Neutrophil (primary cell): ENCODE measurements at regions not wholly inside any gene's neighbourhood (a gene's known extent, or its start where the extent isn't known, plus 50 kb on each side); places are given as distances from the start of the nearest gene placed in this dataset.

ENCODE experiments used
- H3K27ac ChIP-seq: fragments of 200-600 bp; sonication (generic); 2 replicates; pipeline ENCODE4 v1.5.1; 2016; ENCODE audit warnings: mild to moderate bottlenecking, moderate library complexity
- H3K27me3 ChIP-seq: fragments of 200-600 bp; sonication (generic); 2 replicates; pipeline ENCODE4 v1.6.0; 2016; ENCODE audit warnings: mild to moderate bottlenecking
- H3K36me3 ChIP-seq: fragments of 200-600 bp; sonication (generic); 2 replicates; pipeline ENCODE4 v1.5.1; 2017
- H3K4me1 ChIP-seq, 2 experiments: fragments of 200-600 bp in 1 of 2; sonication (generic) in 1 of 2; 1 replicate in 1 of 2; 2 replicates in 1 of 2; pipeline versions ENCODE4 v1.5.1 to v1.6.1; 2013 to 2016; ENCODE audit warnings: low read depth in 1 of 2, low read length in 1 of 2, mild to moderate bottlenecking in 1 of 2, moderate library complexity in 1 of 2; ENCODE audit not compliant: control insufficient read depth in 1 of 2, insufficient read depth in 1 of 2
- H3K4me3 ChIP-seq, 2 experiments: fragments of 200-600 bp in 1 of 2; sonication (generic) in 1 of 2; 1 replicate in 1 of 2; 2 replicates in 1 of 2; pipeline ENCODE4 v1.5.1; 2013 to 2016; ENCODE audit warnings: low read depth in 1 of 2, low read length in 1 of 2, mild to moderate bottlenecking in 1 of 2, moderate library complexity in 1 of 2
- H3K9me3 ChIP-seq: fragments of 200-600 bp; sonication (generic); 2 replicates; pipeline ENCODE4 v1.5.1; 2016
- CTCF ChIP-seq: fragments of 200-600 bp; sonication (generic); IDR thresholded peaks from 2 replicates; pipeline ENCODE4 v1.5.1; 2016; ENCODE audit warnings: antibody characterized with exemption

- no peak for TF ChIP-seq CTCF
- Histone ChIP-seq H3K27ac (no peak overlapping the region), H3K4me3 (no peak overlapping the region), H3K9me3 (no peaks in the 10 kb centered on the region), H3K36me3 (no peaks in the 10 kb centered on the region), H3K4me1 (no peaks in the 10 kb centered on the region), H3K27me3 (peaks cover 14% of the 10 kb centered on the region)
Observed at GRCh38 chr10:131724169-131724545, 176.7 kb upstream of the PPP2R2D start.

DNA sequence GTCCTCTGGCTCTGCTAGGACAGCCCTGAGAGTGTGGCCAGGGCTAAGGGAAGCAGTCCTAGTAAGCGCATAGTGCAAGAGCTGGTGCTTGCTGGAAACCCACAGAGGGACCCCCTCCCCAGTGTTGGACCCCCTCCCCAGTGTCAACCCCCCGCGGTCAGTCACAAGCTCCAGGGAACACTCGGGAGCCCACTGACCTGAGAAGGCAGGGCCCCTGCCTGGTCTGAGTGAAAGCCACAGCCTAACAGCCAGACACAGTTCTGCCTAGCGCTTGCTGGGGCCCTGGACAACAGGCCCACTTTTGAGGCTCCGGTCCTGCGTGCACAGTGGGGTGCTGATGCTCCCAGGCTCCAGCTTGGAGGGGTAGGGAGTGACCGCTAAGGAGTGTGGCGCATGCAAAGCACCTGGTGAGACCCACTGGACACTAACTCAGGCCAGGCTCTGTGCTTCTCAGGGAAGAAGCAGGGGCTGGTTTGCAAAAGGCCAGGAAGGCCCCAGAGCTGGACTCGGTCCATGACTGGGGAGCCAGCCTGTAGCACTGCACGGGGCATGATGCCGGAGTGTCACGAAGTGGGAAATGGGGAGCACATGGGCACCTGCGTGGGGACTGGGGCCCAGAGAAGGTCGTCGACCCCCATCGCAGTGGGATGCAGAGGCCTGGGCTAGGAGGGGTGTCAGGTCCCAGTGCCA is 175.8 kb upstream of the PPP2R2D start:
- no peak for TF ChIP-seq CTCF
- no peaks in the 10 kb centered on the region for H3K4me1 ChIP-seq
- H3K4me3 ChIP-seq = no peak overlapping the region
- H3K36me3 ChIP-seq = no peaks in the 10 kb centered on the region
- no peaks in the 10 kb centered on the region for H3K9me3 ChIP-seq
- no peak overlapping the region for H3K27ac ChIP-seq
- H3K27me3 ChIP-seq = peaks cover 14% of the 10 kb centered on the region

DNA sequence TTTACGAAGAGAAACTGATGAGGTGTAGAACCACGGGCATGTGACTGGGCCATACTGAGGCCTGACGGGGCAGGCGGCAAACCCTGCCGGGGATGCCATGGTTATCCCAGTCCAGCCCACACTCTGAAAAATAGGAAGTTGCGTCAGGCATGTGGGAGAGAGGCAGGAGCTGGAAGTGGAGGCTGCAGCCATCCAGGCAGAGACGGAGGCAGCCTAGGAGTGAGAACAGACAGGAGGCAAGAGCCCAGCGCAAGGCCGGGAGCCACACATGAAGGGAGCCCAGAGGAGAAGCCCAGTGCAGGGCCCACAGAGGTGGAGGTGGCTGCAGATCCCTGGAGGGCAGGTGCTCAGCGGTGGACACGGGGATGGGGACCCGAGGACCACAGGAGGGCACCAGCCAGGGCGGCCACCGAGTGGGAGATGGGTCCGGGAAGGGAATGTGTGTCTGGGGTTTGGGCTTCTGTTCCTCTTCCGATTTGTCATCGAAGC is 175.2 kb upstream of the PPP2R2D start:
- H3K9me3 ChIP-seq = no peaks in the 10 kb centered on the region
- no peaks in the 10 kb centered on the region for H3K4me1 ChIP-seq
- no peak overlapping the region for H3K4me3 ChIP-seq
- TF ChIP-seq CTCF = no peak
- H3K36me3 ChIP-seq = no peaks in the 10 kb centered on the region
- no peak overlapping the region for H3K27ac ChIP-seq
- peaks cover 14% of the 10 kb centered on the region for H3K27me3 ChIP-seq

DNA sequence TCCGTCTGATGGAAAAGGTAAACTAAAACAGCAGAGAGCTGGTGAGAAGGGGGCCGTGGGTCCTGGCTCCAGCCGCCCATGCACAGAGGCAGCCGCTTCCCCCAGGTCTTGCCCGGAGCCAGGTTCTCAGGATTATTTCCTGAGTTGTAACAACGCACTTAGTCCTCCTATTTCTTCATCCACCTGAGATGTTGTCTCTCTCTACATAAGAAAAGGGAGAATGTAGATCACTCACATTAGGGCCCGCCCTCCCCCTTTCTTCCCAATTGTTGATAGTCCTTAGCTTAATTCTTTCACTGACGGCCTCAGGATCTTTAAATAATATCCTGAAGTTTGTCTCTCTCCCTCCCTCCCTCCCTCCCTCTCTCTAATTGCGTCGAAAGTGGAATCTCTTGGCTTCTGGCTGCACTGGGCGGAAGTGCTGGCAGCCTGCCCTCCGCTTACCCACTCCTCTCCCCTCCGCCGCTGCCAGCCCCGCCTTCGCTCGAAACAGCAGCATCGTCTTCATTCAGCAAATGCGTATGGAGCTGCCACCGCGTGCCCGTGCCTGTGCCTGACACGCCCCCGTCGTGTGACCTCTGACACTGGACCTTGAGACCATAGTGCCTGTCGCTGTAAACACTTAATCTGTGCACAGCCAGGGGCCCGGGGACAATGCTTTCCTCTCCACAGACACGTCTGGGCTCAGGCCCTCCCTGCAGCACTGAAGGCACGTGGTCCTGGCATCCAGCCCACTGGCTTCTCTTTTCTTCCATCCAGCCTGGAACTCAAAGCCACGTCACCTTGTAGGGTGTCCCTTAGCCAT is 174.5 kb upstream of the PPP2R2D start:
- H3K4me3 ChIP-seq = no peak overlapping the region

DNA sequence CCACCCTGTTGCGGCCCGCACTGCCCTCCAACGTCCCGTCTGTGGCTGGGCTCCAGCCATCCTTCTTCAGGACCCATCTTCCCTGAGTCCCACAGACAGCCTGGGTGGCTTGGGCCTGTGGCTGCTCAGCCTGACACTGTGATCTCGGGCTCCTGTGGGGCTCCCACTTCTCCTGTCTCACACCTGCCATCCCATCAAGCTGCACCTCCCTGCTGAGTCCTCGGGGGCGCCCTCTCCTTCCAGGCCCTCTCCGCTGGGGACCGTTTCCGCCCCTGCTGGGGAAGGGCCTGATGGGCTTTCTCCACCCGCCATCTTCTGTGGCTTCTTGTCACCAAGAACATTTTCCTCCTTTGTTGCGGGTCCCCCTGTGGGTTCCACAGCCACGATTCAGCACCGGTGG is 173.8 kb upstream of the PPP2R2D start:
- H3K36me3 ChIP-seq = no peaks in the 10 kb centered on the region
- H3K27me3 ChIP-seq = peaks cover 14% of the 10 kb centered on the region
- no peak overlapping the region for H3K4me3 ChIP-seq
- H3K9me3 ChIP-seq = no peaks in the 10 kb centered on the region
- H3K27ac ChIP-seq = no peak overlapping the region
- TF ChIP-seq CTCF = no peak
- H3K4me1 ChIP-seq = no peaks in the 10 kb centered on the region

More for the DNA sequence above, 174.5 kb upstream of the PPP2R2D start:
- Histone ChIP-seq H3K9me3 (no peaks in the 10 kb centered on the region), H3K27me3 (peaks cover 14% of the 10 kb centered on the region), H3K27ac (no peak overlapping the region), H3K4me1 (no peaks in the 10 kb centered on the region), H3K36me3 (no peaks in the 10 kb centered on the region)
- no peak for TF ChIP-seq CTCF
